ENCODE measurements at regions not wholly inside any gene's neighbourhood (a gene's known extent, or its start where the extent isn't known, plus 50 kb on each side); places are given as distances from the start of the nearest gene placed in this dataset.

DNA sequence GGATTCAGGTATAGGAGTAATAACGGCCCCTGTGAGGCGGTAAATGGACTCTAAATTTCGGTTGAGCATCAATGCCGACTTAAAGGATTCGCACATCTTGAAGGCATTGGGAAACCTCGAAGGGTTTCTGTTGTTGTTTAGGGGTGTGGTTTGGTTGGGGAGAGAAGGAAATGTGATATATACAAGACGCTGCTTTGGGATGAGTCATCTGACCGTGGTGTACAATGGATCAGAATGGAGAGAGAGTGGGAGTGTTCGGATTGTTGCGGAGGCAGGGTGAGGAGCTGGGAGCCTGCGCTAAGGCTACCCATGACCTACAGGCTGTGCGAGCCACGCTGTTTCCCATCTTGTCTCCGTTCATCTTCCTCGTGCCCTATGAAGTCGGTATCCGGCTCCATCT lies 60.4 kb upstream of the ERCC6L2 start:
- Histone ChIP-seq H3K4me3 (ENCODE audit: low read length in 3 of 3) (no peak overlapping the region), H3K36me3 (ENCODE audit: control insufficient read depth in 2 of 3, insufficient read depth in 3 of 3, low read length in 3 of 3) (no peaks in the 10 kb centered on the region), H3K9me3 (ENCODE audit: control insufficient read depth in 2 of 3, insufficient read depth in 1 of 3, low read length in 3 of 3) (no peaks in the 10 kb centered on the region), H3K27me3 (ENCODE audit: control insufficient read depth, insufficient read depth, low read length) (no peaks in the 10 kb centered on the region), H3K4me1 (ENCODE audit: control insufficient read depth in 2 of 3, insufficient read depth in 2 of 3, low read depth in 1 of 3, low read length in 3 of 3) (no peaks in the 10 kb centered on the region), H3K27ac (ENCODE audit: low read depth in 2 of 2, low read length in 2 of 2) (no peak overlapping the region), H3K9ac (ENCODE audit: low read length in 3 of 3) (no peak overlapping the region)
- DNase-seq (no peak), FAIRE-seq (no peak)
- intact Hi-C loops (cut with DNase I), result no loop called here
- TF ChIP-seq, protein P1, sequence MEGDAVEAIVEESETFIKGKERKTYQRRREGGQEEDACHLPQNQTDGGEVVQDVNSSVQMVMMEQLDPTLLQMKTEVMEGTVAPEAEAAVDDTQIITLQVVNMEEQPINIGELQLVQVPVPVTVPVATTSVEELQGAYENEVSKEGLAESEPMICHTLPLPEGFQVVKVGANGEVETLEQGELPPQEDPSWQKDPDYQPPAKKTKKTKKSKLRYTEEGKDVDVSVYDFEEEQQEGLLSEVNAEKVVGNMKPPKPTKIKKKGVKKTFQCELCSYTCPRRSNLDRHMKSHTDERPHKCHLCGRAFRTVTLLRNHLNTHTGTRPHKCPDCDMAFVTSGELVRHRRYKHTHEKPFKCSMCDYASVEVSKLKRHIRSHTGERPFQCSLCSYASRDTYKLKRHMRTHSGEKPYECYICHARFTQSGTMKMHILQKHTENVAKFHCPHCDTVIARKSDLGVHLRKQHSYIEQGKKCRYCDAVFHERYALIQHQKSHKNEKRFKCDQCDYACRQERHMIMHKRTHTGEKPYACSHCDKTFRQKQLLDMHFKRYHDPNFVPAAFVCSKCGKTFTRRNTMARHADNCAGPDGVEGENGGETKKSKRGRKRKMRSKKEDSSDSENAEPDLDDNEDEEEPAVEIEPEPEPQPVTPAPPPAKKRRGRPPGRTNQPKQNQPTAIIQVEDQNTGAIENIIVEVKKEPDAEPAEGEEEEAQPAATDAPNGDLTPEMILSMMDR (IDR thresholded peaks at IDR 0.05; ENCODE audit: borderline replicate concordance, extremely low read depth, insufficient read depth), result no peak

DNA sequence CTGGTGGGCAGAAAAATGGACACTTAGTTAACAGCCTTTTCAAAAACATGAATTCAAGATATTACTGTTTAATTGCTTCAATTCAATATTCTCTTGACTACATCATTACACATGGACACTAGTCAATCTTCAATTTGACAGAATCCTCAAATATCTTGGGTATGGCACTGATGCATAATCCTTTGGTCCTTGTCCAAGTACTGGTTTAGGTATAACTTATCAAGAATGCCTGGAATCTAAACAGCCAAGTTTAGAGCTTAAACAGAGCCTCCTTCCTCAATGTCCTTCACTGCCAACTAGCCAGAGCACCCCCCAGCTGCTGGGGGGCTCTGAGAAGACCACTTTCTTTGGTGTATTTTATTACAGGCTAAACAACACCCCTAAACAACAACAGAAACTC lies 61.6 kb upstream of the ERCC6L2 start:
- intact Hi-C loops (cut with DNase I), result no loop called here
- H3K4me1 ChIP-seq (ENCODE audit: control insufficient read depth in 2 of 3, insufficient read depth in 2 of 3, low read depth in 1 of 3, low read length in 3 of 3), result no peaks in the 10 kb centered on the region
- no peak overlapping the region for H3K27ac ChIP-seq (ENCODE audit: low read depth in 2 of 2, low read length in 2 of 2)
- DNase-seq (no peak), FAIRE-seq (no peak)
- no peaks in the 10 kb centered on the region for H3K9me3 ChIP-seq (ENCODE audit: control insufficient read depth in 2 of 3, insufficient read depth in 1 of 3, low read length in 3 of 3)
- no peaks in the 10 kb centered on the region for H3K36me3 ChIP-seq (ENCODE audit: control insufficient read depth in 2 of 3, insufficient read depth in 3 of 3, low read length in 3 of 3)
- TF ChIP-seq, protein P1 (IDR thresholded peaks at IDR 0.05; ENCODE audit: borderline replicate concordance, extremely low read depth, insufficient read depth), result no peak
- no peaks in the 10 kb centered on the region for H3K27me3 ChIP-seq (ENCODE audit: control insufficient read depth, insufficient read depth, low read length)
- H3K4me3 ChIP-seq (ENCODE audit: low read length in 3 of 3), result no peak overlapping the region
- no peak overlapping the region for H3K9ac ChIP-seq (ENCODE audit: low read length in 3 of 3)

DNA sequence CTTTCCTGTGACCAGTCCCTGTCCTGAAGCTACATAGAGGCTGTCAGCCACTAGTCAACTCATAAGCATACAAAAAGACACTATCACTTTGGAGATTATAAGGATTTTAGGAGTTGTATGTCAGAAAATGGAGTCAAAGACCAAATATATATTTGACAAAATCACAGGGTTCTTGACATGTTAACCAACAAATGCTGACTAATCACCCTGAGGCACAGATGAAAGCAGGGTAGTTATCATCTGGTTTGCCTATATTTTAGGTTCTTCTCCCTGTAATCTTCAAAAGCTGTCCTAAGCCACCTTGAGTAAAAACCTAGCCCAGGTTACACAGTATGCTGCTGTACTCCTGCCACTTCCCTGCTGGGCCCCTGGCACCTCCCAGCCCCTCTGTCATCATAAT lies 64.7 kb upstream of the ERCC6L2 start:
- TF ChIP-seq, protein P1 (IDR thresholded peaks at IDR 0.05; ENCODE audit: borderline replicate concordance, extremely low read depth, insufficient read depth), result no peak
- no peak for FAIRE-seq

DNA sequence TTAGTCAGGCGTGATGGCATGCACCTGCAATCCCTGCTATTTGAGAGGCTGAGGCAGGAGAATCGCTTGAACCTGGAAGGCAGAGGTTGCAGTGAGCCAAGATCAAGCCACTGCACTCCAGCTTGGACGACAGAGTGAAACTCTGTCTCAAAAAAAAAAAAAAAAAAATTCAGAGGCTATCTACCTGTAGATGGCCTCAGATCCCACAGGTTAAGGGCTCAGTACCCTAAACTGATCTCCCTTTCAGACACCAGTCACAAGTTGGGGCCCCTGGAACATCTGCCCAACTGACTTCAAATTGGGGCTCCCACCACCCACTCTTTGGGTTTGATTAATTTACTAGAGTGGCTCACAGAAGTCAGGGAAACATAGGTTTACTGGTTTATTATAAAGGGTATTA lies 65.4 kb upstream of the ERCC6L2 start:
- no peaks in the 10 kb centered on the region for H3K36me3 ChIP-seq (ENCODE audit: control insufficient read depth in 2 of 3, insufficient read depth in 3 of 3, low read length in 3 of 3)
- no peaks in the 10 kb centered on the region for H3K27me3 ChIP-seq (ENCODE audit: control insufficient read depth, insufficient read depth, low read length)
- FAIRE-seq (no peak), DNase-seq (no peak)
- no peaks in the 10 kb centered on the region for H3K9me3 ChIP-seq (ENCODE audit: control insufficient read depth in 2 of 3, insufficient read depth in 1 of 3, low read length in 3 of 3)
- no peak overlapping the region for H3K9ac ChIP-seq (ENCODE audit: low read length in 3 of 3)
- TF ChIP-seq, protein P1 (IDR thresholded peaks at IDR 0.05; ENCODE audit: borderline replicate concordance, extremely low read depth, insufficient read depth), result no peak
- peaks cover 0 to 6% (median 5%) of the 10 kb centered on the region in 3 donors for H3K4me1 ChIP-seq (ENCODE audit: control insufficient read depth in 2 of 3, insufficient read depth in 2 of 3, low read depth in 1 of 3, low read length in 3 of 3)
- no peak overlapping the region for H3K27ac ChIP-seq (ENCODE audit: low read depth in 2 of 2, low read length in 2 of 2)
- H3K4me3 ChIP-seq (ENCODE audit: low read length in 3 of 3), result no peak overlapping the region
- intact Hi-C loops (cut with DNase I), result no loop called here

More for the DNA sequence above, 64.7 kb upstream of the ERCC6L2 start:
- no peaks in the 10 kb centered on the region for H3K36me3 ChIP-seq (ENCODE audit: control insufficient read depth in 2 of 3, insufficient read depth in 3 of 3, low read length in 3 of 3)
- DNase-seq, result no peak
- H3K4me1 ChIP-seq (ENCODE audit: control insufficient read depth in 2 of 3, insufficient read depth in 2 of 3, low read depth in 1 of 3, low read length in 3 of 3), result peaks cover 0 to 6% (median 5%) of the 10 kb centered on the region in 3 donors
- H3K9ac ChIP-seq (ENCODE audit: low read length in 3 of 3), result no peak overlapping the region
- no peaks in the 10 kb centered on the region for H3K9me3 ChIP-seq (ENCODE audit: control insufficient read depth in 2 of 3, insufficient read depth in 1 of 3, low read length in 3 of 3)
- no peaks in the 10 kb centered on the region for H3K27me3 ChIP-seq (ENCODE audit: control insufficient read depth, insufficient read depth, low read length)
- no peak overlapping the region for H3K27ac ChIP-seq (ENCODE audit: low read depth in 2 of 2, low read length in 2 of 2)
- intact Hi-C loops (cut with DNase I), result no loop called here
- H3K4me3 ChIP-seq (ENCODE audit: low read length in 3 of 3), result no peak overlapping the region

Measured in kidney (tissue), 13 donors.